PFSK-1 (cell line): ENCODE measurements at regions not wholly inside any gene's neighbourhood (a gene's known extent, or its start where the extent isn't known, plus 50 kb on each side); places are given as distances from the start of the nearest gene placed in this dataset.

Experiments used
- POLR2AphosphoS5 ChIP-seq: IDR thresholded peaks from 2 replicates; pipeline ENCODE4 v1.6.1; 2012; ENCODE audit warnings: low read depth, mild to moderate bottlenecking, control low read depth, low read length, moderate library complexity
- TF ChIP-seq, protein P1 (sequence below), 2 experiments: IDR thresholded peaks; 2 replicates each; pipeline versions ENCODE4 v1.6.1 to v1.8.0; 2011 to 2012; ENCODE audit warnings: low read depth in 2 of 2, low read length in 2 of 2, control low read depth in 1 of 2, inconsistent platforms in 1 of 2, mild to moderate bottlenecking in 1 of 2, moderate library complexity in 1 of 2; ENCODE audit not compliant: insufficient read depth in 1 of 2

DNA sequence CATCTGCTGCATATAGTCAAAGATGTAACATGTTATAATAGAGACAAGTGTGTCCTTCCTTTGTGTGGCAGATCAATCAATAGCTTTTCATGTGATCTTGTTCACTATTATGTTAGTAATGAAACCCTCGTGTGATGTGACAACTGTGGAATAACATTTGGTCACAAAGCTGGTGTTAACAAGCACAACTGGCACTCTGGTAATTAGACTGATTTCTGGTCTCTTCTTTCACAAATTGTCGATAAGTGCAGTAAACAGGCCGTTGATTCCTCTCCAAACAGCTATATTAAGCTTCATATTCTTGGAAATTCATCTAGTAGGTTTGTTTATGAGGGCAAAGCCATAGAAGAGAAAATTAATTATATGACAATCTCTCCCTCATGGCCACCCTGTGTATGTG is 616.7 kb upstream of the PTBP2 start:
- TF ChIP-seq POLR2AphosphoS5 = no peak
- TF ChIP-seq, protein P1, sequence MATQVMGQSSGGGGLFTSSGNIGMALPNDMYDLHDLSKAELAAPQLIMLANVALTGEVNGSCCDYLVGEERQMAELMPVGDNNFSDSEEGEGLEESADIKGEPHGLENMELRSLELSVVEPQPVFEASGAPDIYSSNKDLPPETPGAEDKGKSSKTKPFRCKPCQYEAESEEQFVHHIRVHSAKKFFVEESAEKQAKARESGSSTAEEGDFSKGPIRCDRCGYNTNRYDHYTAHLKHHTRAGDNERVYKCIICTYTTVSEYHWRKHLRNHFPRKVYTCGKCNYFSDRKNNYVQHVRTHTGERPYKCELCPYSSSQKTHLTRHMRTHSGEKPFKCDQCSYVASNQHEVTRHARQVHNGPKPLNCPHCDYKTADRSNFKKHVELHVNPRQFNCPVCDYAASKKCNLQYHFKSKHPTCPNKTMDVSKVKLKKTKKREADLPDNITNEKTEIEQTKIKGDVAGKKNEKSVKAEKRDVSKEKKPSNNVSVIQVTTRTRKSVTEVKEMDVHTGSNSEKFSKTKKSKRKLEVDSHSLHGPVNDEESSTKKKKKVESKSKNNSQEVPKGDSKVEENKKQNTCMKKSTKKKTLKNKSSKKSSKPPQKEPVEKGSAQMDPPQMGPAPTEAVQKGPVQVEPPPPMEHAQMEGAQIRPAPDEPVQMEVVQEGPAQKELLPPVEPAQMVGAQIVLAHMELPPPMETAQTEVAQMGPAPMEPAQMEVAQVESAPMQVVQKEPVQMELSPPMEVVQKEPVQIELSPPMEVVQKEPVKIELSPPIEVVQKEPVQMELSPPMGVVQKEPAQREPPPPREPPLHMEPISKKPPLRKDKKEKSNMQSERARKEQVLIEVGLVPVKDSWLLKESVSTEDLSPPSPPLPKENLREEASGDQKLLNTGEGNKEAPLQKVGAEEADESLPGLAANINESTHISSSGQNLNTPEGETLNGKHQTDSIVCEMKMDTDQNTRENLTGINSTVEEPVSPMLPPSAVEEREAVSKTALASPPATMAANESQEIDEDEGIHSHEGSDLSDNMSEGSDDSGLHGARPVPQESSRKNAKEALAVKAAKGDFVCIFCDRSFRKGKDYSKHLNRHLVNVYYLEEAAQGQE (IDR thresholded peaks at IDR 0.05; ENCODE audit: insufficient read depth in 1 of 2, low read depth in 2 of 2, low read length in 2 of 2) = no peak
